HCT116 (cell line): ENCODE measurements at regions not wholly inside any gene's neighbourhood (a gene's known extent, or its start where the extent isn't known, plus 50 kb on each side); places are given as distances from the start of the nearest gene placed in this dataset.

Source experiments
- ATAC-seq: fragments of 200-7000 bp; cut with Tn5 transposase; 2 replicates; pipeline ENCODE4 v1.9.1; 2020; ENCODE audit warnings: mild to moderate bottlenecking, moderate library complexity
- BruUV-seq: library from RNA; stranded (reverse); fragments of 400-500 nt; replicated peaks from 2 replicates; lab custom pipeline; 2021; lab: Mats Ljungman, UMichigan
- CTCF ChIA-PET: fragments of 300-600 bp; sonication (Branson Sonifier 250); formaldehyde crosslinking; loops from one replicate; lab custom pipeline; 2021; ENCODE audit warnings: antibody characterized with exemption; lab: Charles Lee
- POLR2A ChIA-PET: fragments of 300-600, 350-600 bp; sonication (Branson Sonifier 250); formaldehyde crosslinking; loops from one replicate; lab custom pipeline; 2021; ENCODE audit warnings: antibody characterized with exemption; lab: Charles Lee
- RAD21 ChIA-PET, 2 experiments: fragments of 300-600 bp; sonication (Branson Sonifier 250); formaldehyde crosslinking; loops; one replicate each; lab custom pipeline; 2023; ENCODE audit warnings: low total read pairs in 2 of 2; ENCODE audit not compliant: uncharacterized antibody in 2 of 2, unreplicated experiment in 2 of 2, low non-redundant PET in 1 of 2; lab: Charles Lee
- DNase-seq: peaks from one replicate; pipeline ENCODE4 v3.0.0-alpha.2; 2010; ENCODE audit warnings: low read depth, low spot score
- H2AFZ ChIP-seq: fragments of 200-600 bp; shearing (Covaris generic), sonication (generic); 2 replicates; pipeline ENCODE4 v1.6.1; 2017; ENCODE audit warnings: low read depth, mixed run types, mixed read lengths, antibody characterized with exemption, low read length; ENCODE audit not compliant: poor library complexity, severe bottlenecking
- H3K27ac ChIP-seq: 2 replicates; pipeline ENCODE4 v1.5.1; 2012; ENCODE audit warnings: low read depth, low read length
- H3K27me3 ChIP-seq: fragments of 200-600 bp; sonication (generic); 2 replicates; pipeline ENCODE4 v1.6.1; 2016; ENCODE audit warnings: mixed run types, low read length, mixed read lengths; ENCODE audit not compliant: insufficient read depth
- H3K36me3 ChIP-seq, 2 experiments: fragments of 200-500 bp in 1 of 2; fragments of 200-600 bp in 1 of 2; sonication (Bioruptor generic) in 1 of 2; sonication (generic) in 1 of 2; 2 replicates each; pipeline versions ENCODE4 v1.5.1 to v1.6.1; 2014 to 2016; ENCODE audit warnings: low read length in 2 of 2, inconsistent platforms in 1 of 2, mixed read lengths in 1 of 2, mixed run types in 1 of 2; ENCODE audit not compliant: insufficient read depth in 2 of 2, control insufficient read depth in 1 of 2
- H3K4me1 ChIP-seq, 2 experiments: fragments of 200-600 bp in 1 of 2; sonication (generic) in 1 of 2; 2 replicates each; pipeline versions ENCODE4 v1.5.1 to v1.6.1; 2012 to 2017; ENCODE audit warnings: low read length in 2 of 2, inconsistent platforms in 1 of 2, mild to moderate bottlenecking in 1 of 2, mixed read lengths in 1 of 2, mixed run types in 1 of 2, moderate library complexity in 1 of 2; ENCODE audit not compliant: insufficient read depth in 2 of 2, control insufficient read depth in 1 of 2
- H3K4me2 ChIP-seq: fragments of 200-600 bp; sonication (generic); 2 replicates; pipeline ENCODE4 v1.6.1; 2017; ENCODE audit warnings: mixed run types, low read length, mixed read lengths
- H3K4me3 ChIP-seq, 2 experiments: fragments of 200-600 bp in 1 of 2; sonication (generic) in 1 of 2; replicated peaks in 1 of 2; 2 replicates each; pipeline ENCODE4 v1.5.1; 2011 to 2016; ENCODE audit warnings: low read length in 2 of 2, control low read depth in 1 of 2, low read depth in 1 of 2, mild to moderate bottlenecking in 1 of 2, mixed read lengths in 1 of 2, mixed run types in 1 of 2
- H3K79me2 ChIP-seq: fragments of 200-600 bp; sonication (generic); 2 replicates; pipeline ENCODE4 v1.6.1; 2017; ENCODE audit warnings: mild to moderate bottlenecking, mixed run types, low read length, moderate library complexity, mixed read lengths; ENCODE audit not compliant: insufficient read depth
- H3K9ac ChIP-seq: fragments of 200-600 bp; sonication (generic); 2 replicates; pipeline ENCODE4 v1.6.1; 2016; ENCODE audit warnings: low read length, mixed read lengths
- H3K9me2 ChIP-seq: fragments of 200-600 bp; sonication (generic), shearing (Covaris generic); 2 replicates; pipeline ENCODE4 v1.6.1; 2017; ENCODE audit warnings: mixed run types, mild to moderate bottlenecking, moderate library complexity; ENCODE audit not compliant: insufficient read depth
- H3K9me3 ChIP-seq, 2 experiments: fragments of 200-500 bp in 1 of 2; fragments of 200-600 bp in 1 of 2; sonication (Bioruptor generic) in 1 of 2; sonication (generic) in 1 of 2; 2 replicates each; pipeline ENCODE4 v1.6.1; 2014 to 2017; ENCODE audit warnings: low read length in 2 of 2, mixed read lengths in 2 of 2, inconsistent platforms in 1 of 2, low read depth in 1 of 2, mild to moderate bottlenecking in 1 of 2, mixed run types in 1 of 2, moderate library complexity in 1 of 2; ENCODE audit not compliant: control insufficient read depth in 1 of 2, insufficient read depth in 1 of 2
- H4K20me1 ChIP-seq: fragments of 200-600 bp; sonication (generic), shearing (Covaris generic); 2 replicates; pipeline ENCODE4 v1.6.1; 2017; ENCODE audit warnings: mixed run types, mild to moderate bottlenecking, moderate library complexity; ENCODE audit not compliant: insufficient read depth
- CBX3 ChIP-seq: IDR thresholded peaks from 2 replicates; pipeline ENCODE4 v1.6.1; 2012; ENCODE audit warnings: low read depth
- CTCF ChIP-seq, 3 experiments: fragments of 200-600 bp in 1 of 3; sonication (generic) in 1 of 3; IDR thresholded peaks in 2 of 3; conservative IDR thresholded peaks in 1 of 3; 2 replicates each; pipeline ENCODE4 v1.5.1; 2012 to 2017; ENCODE audit warnings: low read depth in 2 of 3, low read length in 2 of 3, antibody characterized with exemption in 1 of 3, borderline replicate concordance in 1 of 3, control low read depth in 1 of 3, mild to moderate bottlenecking in 1 of 3, mixed read lengths in 1 of 3, mixed run types in 1 of 3, moderate library complexity in 1 of 3; ENCODE audit not compliant: insufficient read depth in 1 of 3
- EZH2 ChIP-seq: fragments of 200-600 bp; sonication (generic); IDR thresholded peaks from 2 replicates; pipeline ENCODE4 v1.6.1; 2017; ENCODE audit warnings: antibody characterized with exemption, mixed run types
- FOSL1 ChIP-seq: IDR thresholded peaks from 2 replicates; pipeline ENCODE4 v1.6.1; 2012; ENCODE audit warnings: low read depth
- POLR2A ChIP-seq: IDR thresholded peaks from 2 replicates; pipeline ENCODE4 v1.7.0; 2011; ENCODE audit warnings: borderline replicate concordance; ENCODE audit not compliant: insufficient read depth, insufficient read length; ENCODE audit errors: extremely low read depth
- POLR2AphosphoS5 ChIP-seq: IDR thresholded peaks from 2 replicates; pipeline ENCODE4 v1.6.1; 2011; ENCODE audit warnings: mild to moderate bottlenecking, low read depth, low read length, moderate library complexity
- SIN3A ChIP-seq: IDR thresholded peaks from 2 replicates; pipeline ENCODE4 v1.6.1; 2012; ENCODE audit warnings: low read depth
- SP1 ChIP-seq: IDR thresholded peaks from 2 replicates; pipeline ENCODE4 v1.6.1; 2012; ENCODE audit warnings: low read depth
- ZBTB33 ChIP-seq: IDR thresholded peaks from 2 replicates; pipeline ENCODE4 v1.6.1; 2011; ENCODE audit warnings: mild to moderate bottlenecking, low read length, moderate library complexity; ENCODE audit not compliant: insufficient replicate concordance; ENCODE audit errors: extremely low read depth
- ZFX ChIP-seq: fragments of 450-650 bp; IDR thresholded peaks from 2 replicates; pipeline ENCODE4 v1.6.1; 2017
- ZNF274 ChIP-seq: fragments of 200-500 bp; sonication (Bioruptor generic); IDR thresholded peaks from 2 replicates; pipeline ENCODE4 v1.6.1; 2014; ENCODE audit warnings: mild to moderate bottlenecking, low read depth, low read length, inconsistent platforms
- intact Hi-C: fragments of 100-400 bp; cut with micrococcal nuclease; formaldehyde crosslinking; loops from 2 replicates; pipeline ENCODE4 v1.10.0; 2022

GRCh38 chr16:62805221-62805857 is 769.1 kb upstream of the CDH8 start:
- ATAC-seq (no peak), DNase-seq (no peak)
- Histone ChIP-seq H3K9me2 (no peaks in the 10 kb centered on the region), H3K9ac (no peak overlapping the region), H3K4me3 (no peak overlapping the region), H3K4me2 (no peak overlapping the region), H3K27ac (no peak overlapping the region), H3K27me3 (no peaks in the 10 kb centered on the region), H3K79me2 (no peaks in the 10 kb centered on the region), H2AFZ (no peak overlapping the region), H4K20me1 (no peaks in the 10 kb centered on the region), H3K36me3 (no peaks in the 10 kb centered on the region), H3K9me3 (peaks cover 6 to 19% of the 10 kb centered on the region in 2 experiments; a peak in 2 of 4 replicates), H3K4me1 (no peaks in the 10 kb centered on the region)
- ChIA-PET CTCF (no interaction called here), POLR2A (no interaction called here), RAD21 (no interaction called here)
- TF ChIP-seq CTCF (IDR thresholded peaks at IDR 0.05 in 2 of 3, conservative IDR thresholded peaks at IDR 0.05 in 1 of 3; ENCODE audit: borderline replicate concordance in 1 of 3, insufficient read depth in 1 of 3, low read depth in 2 of 3, low read length in 2 of 3) (no peak), CBX3 (no peak), ZFX (no peak), FOSL1 (no peak), ZBTB33 (no peak), POLR2A (no peak), ZNF274 (no peak), SP1 (no peak), SIN3A (no peak), EZH2 (no peak), POLR2AphosphoS5 (no peak)
- no TSS peak for BruUV-seq
- intact Hi-C loops: no loop called here
